Smooth muscle cell (in vitro differentiated cells): ENCODE measurements at regions not wholly inside any gene's neighbourhood (a gene's known extent, or its start where the extent isn't known, plus 50 kb on each side); places are given as distances from the start of the nearest gene placed in this dataset.

Experiments
- DNase-seq: peaks from one replicate; lab custom pipeline; 2025; ENCODE audit not compliant: unreplicated experiment; lab: John Stamatoyannopoulos, UW
- H2AFZ ChIP-seq: fragments of 200-600 bp; sonication (generic); 2 replicates; pipeline ENCODE4 v1.6.0; 2016; ENCODE audit warnings: antibody characterized with exemption, low read depth, mild to moderate bottlenecking
- H3F3A ChIP-seq: fragments of 200-600 bp; sonication (generic); 2 replicates; pipeline ENCODE4 v1.6.0; 2017; ENCODE audit warnings: antibody characterized with exemption, low read depth
- H3K27ac ChIP-seq: fragments of 200-600 bp; sonication (generic); 2 replicates; pipeline ENCODE4 v1.5.1; 2016; ENCODE audit warnings: low read depth, mild to moderate bottlenecking
- H3K27me3 ChIP-seq: fragments of 200-600 bp; sonication (generic); 2 replicates; pipeline ENCODE4 v1.6.1; 2016; ENCODE audit warnings: low read depth, mild to moderate bottlenecking
- H3K36me3 ChIP-seq: fragments of 200-600 bp; sonication (generic); 2 replicates; pipeline ENCODE4 v1.5.1; 2016; ENCODE audit warnings: low read depth
- H3K4me1 ChIP-seq: fragments of 200-600 bp; sonication (generic); 2 replicates; pipeline ENCODE4 v1.5.1; 2016; ENCODE audit warnings: low read depth
- H3K4me2 ChIP-seq: fragments of 200-600 bp; sonication (generic); 2 replicates; pipeline ENCODE4 v1.6.0; 2016; ENCODE audit warnings: mild to moderate bottlenecking
- H3K4me3 ChIP-seq: fragments of 200-600 bp; sonication (generic); 2 replicates; pipeline ENCODE4 v1.5.1; 2016; ENCODE audit warnings: mild to moderate bottlenecking
- H3K79me2 ChIP-seq: fragments of 200-600 bp; sonication (generic); 2 replicates; pipeline ENCODE4 v1.6.0; 2016; ENCODE audit warnings: low read depth, mild to moderate bottlenecking
- H3K9ac ChIP-seq: fragments of 200-600 bp; sonication (generic); 2 replicates; pipeline ENCODE4 v1.6.0; 2016; ENCODE audit warnings: low read depth
- H3K9me3 ChIP-seq: fragments of 200-600 bp; sonication (generic); replicated peaks from 2 replicates; pipeline ENCODE4 v1.5.1; 2016; ENCODE audit warnings: low read depth
- H4K20me1 ChIP-seq: fragments of 200-600 bp; sonication (generic); 2 replicates; pipeline ENCODE4 v1.6.0; 2016; ENCODE audit warnings: low read depth
- WGBS: methylation state at CpG from one replicate; pipeline ENCODE4 v1.1.7; 2016; ENCODE audit warnings: low lambda C conversion rate; 5-methylcytosine and 5-hydroxymethylcytosine counted together
- TF ChIP-seq, protein P1 (sequence below): fragments of 200-600 bp; sonication (generic); IDR thresholded peaks from 2 replicates; pipeline ENCODE4 v1.5.1; 2017; ENCODE audit warnings: borderline replicate concordance, mild to moderate bottlenecking, antibody characterized with exemption; ENCODE audit not compliant: insufficient read depth, poor library complexity, severe bottlenecking

DNA sequence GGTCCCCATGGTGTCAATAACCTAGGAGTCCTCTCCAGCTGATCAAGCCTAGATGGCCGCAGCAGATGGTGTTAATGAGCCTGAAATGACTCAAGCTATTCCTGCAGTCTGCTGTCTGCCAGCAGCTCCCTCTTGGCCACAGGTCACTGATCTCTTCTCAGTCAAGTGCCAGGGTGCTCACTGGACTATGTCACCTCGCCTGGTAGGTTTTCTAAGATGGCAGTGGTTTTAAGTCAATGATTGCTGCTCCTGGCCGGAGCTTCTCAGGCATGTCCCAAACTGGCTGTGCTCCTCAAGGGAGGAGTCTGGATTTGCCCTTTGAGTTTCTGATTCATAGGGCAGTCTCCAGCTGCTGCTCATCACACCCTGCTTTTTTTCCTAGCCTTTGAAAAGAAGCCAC, 58.6 kb upstream of the SHISA6 start:
- no peaks in the 10 kb centered on the region for H3K79me2 ChIP-seq
- H3K27ac ChIP-seq: no peak overlapping the region
- no peaks in the 10 kb centered on the region for H3K27me3 ChIP-seq
- H3K9me3 ChIP-seq: no peaks in the 10 kb centered on the region
- no peak overlapping the region for H2AFZ ChIP-seq
- no peak overlapping the region for H3K9ac ChIP-seq
- H3F3A ChIP-seq: no peaks in the 10 kb centered on the region
- DNase-seq: no peak
- no peaks in the 10 kb centered on the region for H3K4me1 ChIP-seq
- TF ChIP-seq, protein P1, sequence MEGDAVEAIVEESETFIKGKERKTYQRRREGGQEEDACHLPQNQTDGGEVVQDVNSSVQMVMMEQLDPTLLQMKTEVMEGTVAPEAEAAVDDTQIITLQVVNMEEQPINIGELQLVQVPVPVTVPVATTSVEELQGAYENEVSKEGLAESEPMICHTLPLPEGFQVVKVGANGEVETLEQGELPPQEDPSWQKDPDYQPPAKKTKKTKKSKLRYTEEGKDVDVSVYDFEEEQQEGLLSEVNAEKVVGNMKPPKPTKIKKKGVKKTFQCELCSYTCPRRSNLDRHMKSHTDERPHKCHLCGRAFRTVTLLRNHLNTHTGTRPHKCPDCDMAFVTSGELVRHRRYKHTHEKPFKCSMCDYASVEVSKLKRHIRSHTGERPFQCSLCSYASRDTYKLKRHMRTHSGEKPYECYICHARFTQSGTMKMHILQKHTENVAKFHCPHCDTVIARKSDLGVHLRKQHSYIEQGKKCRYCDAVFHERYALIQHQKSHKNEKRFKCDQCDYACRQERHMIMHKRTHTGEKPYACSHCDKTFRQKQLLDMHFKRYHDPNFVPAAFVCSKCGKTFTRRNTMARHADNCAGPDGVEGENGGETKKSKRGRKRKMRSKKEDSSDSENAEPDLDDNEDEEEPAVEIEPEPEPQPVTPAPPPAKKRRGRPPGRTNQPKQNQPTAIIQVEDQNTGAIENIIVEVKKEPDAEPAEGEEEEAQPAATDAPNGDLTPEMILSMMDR: no peak
- H3K4me2 ChIP-seq: no peak overlapping the region
- WGBS: 78% methylated on average over 3 of the region's 3 CpGs
- H3K36me3 ChIP-seq: no peaks in the 10 kb centered on the region
- H3K4me3 ChIP-seq: no peak overlapping the region
- no peaks in the 10 kb centered on the region for H4K20me1 ChIP-seq

DNA sequence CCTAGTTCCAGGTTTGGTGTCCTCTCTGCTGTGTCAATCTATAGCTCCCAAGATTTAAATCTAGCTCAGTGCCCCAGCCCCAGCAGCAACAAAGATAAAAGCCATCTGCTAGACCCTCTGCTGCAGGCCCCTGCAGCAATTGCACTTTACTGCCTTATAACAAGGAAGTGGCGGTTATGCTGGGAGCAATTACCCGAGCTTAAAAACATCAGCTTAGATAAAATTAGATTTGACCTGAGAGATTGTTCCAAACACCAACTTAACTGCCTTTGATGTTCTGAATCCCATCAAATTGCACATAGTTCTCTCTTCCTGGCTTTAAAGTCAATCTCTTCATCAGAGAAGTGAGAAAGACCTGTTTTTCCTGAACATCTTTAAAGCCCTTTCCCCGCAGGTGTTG, 62.4 kb upstream of the SHISA6 start:
- Histone ChIP-seq H3K36me3 (no peaks in the 10 kb centered on the region), H2AFZ (no peak overlapping the region), H3K27me3 (no peaks in the 10 kb centered on the region), H3K4me2 (no peak overlapping the region), H3K4me1 (no peaks in the 10 kb centered on the region), H4K20me1 (no peaks in the 10 kb centered on the region), H3K27ac (no peak overlapping the region), H3K9me3 (no peaks in the 10 kb centered on the region), H3F3A (no peaks in the 10 kb centered on the region), H3K4me3 (no peak overlapping the region), H3K9ac (no peak overlapping the region), H3K79me2 (no peaks in the 10 kb centered on the region)
- DNase-seq: no peak
- TF ChIP-seq, protein P1: no peak
- 47% methylated on average over 3 of the region's 3 CpGs for WGBS

DNA sequence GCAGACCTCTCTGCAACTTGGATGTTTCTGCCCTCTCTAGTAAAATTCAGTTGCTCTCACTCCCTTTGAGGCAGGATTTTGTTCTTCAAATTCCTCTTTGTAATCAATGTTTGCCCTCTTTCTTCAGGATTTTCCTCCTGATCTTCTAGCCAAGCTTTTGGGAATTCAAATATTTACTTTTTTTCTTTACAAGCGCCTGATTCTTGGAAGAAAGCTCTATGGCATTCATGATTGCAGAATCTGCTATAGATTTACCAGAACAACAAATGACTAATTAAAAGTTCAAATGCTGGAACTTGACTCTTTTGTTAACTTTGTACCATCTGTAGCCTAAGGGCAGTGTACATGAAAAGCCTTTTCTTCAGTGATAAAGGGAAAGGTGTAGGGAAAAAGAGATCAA, 63.7 kb upstream of the SHISA6 start:
- no peaks in the 10 kb centered on the region for H3K27me3 ChIP-seq
- 71% methylated on average over 1 of the region's 1 CpG for WGBS

DNA sequence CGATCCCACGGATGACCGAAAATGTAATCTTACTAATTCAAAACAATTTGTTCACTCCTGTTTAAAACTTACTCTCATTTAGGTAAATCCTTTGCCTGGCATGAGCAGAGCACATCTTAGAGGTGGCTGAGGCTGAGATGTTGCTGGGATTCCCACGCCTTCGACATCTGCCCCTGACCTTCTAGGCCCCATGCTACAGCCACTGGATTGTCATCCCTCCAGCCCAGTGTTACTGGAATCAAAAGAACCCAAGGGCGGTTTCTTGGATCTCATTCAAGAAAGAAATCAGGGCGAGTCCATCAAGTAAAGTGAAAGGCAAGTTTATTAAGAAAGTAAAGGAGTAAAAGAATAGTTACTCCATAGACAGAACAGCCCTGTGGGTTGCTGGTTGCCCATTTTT, 64.5 kb upstream of the SHISA6 start:
- H3K9ac ChIP-seq: no peak overlapping the region
- no peaks in the 10 kb centered on the region for H4K20me1 ChIP-seq
- H3K9me3 ChIP-seq: no peaks in the 10 kb centered on the region
- no peak overlapping the region for H3K27ac ChIP-seq
- H3K36me3 ChIP-seq: no peaks in the 10 kb centered on the region
- TF ChIP-seq, protein P1: no peak
- DNase-seq: no peak
- H3F3A ChIP-seq: no peaks in the 10 kb centered on the region
- WGBS: 70% methylated on average over 7 of the region's 7 CpGs
- H3K4me2 ChIP-seq: no peak overlapping the region
- H3K4me1 ChIP-seq: no peaks in the 10 kb centered on the region
- no peak overlapping the region for H2AFZ ChIP-seq
- no peaks in the 10 kb centered on the region for H3K79me2 ChIP-seq
- no peak overlapping the region for H3K4me3 ChIP-seq
- no peaks in the 10 kb centered on the region for H3K27me3 ChIP-seq

More for the DNA sequence above, 63.7 kb upstream of the SHISA6 start:
- Histone ChIP-seq H4K20me1 (no peaks in the 10 kb centered on the region), H3K79me2 (no peaks in the 10 kb centered on the region), H3K9ac (no peak overlapping the region), H3K4me1 (no peaks in the 10 kb centered on the region), H2AFZ (no peak overlapping the region), H3K27ac (no peak overlapping the region), H3K36me3 (no peaks in the 10 kb centered on the region), H3F3A (no peaks in the 10 kb centered on the region), H3K4me3 (no peak overlapping the region), H3K9me3 (no peaks in the 10 kb centered on the region), H3K4me2 (no peak overlapping the region)
- no peak for DNase-seq
- TF ChIP-seq, protein P1: no peak
